Testis (tissue), 2 donors: ENCODE measurements at regions not wholly inside any gene's neighbourhood (a gene's known extent, or its start where the extent isn't known, plus 50 kb on each side); places are given as distances from the start of the nearest gene placed in this dataset.

ENCODE experiments used
- CTCF ChIP-seq, 3 experiments: fragments of 450-650 bp in 2 of 3; fragments of 200-600 bp in 1 of 3; sonication (generic) in 1 of 3; IDR thresholded peaks; one replicate each; pipeline ENCODE4 v1.5.1; 2016 to 2019; ENCODE audit warnings: antibody characterized with exemption in 3 of 3, mild to moderate bottlenecking in 2 of 3, moderate library complexity in 1 of 3
- POLR2A ChIP-seq: fragments of 450-650 bp; IDR thresholded peaks from one replicate; pipeline ENCODE4 v1.6.1; 2017; ENCODE audit warnings: antibody characterized with exemption, mild to moderate bottlenecking, moderate library complexity

GRCh38 chr5:163825661-163826060 lies 320.2 kb downstream of the MAT2B start:
- TF ChIP-seq CTCF (IDR thresholded peaks at IDR 0.05): no peak
- no peak for TF ChIP-seq POLR2A
